ENCODE measurements at regions not wholly inside any gene's neighbourhood (a gene's known extent, or its start where the extent isn't known, plus 50 kb on each side); places are given as distances from the start of the nearest gene placed in this dataset.

GRCh38 chr2:240244543-240244942 lies 104.1 kb upstream of the OTOS start:
- no peak overlapping the region for H3K27ac ChIP-seq (ENCODE audit: low read length)
- TF ChIP-seq, protein P1, sequence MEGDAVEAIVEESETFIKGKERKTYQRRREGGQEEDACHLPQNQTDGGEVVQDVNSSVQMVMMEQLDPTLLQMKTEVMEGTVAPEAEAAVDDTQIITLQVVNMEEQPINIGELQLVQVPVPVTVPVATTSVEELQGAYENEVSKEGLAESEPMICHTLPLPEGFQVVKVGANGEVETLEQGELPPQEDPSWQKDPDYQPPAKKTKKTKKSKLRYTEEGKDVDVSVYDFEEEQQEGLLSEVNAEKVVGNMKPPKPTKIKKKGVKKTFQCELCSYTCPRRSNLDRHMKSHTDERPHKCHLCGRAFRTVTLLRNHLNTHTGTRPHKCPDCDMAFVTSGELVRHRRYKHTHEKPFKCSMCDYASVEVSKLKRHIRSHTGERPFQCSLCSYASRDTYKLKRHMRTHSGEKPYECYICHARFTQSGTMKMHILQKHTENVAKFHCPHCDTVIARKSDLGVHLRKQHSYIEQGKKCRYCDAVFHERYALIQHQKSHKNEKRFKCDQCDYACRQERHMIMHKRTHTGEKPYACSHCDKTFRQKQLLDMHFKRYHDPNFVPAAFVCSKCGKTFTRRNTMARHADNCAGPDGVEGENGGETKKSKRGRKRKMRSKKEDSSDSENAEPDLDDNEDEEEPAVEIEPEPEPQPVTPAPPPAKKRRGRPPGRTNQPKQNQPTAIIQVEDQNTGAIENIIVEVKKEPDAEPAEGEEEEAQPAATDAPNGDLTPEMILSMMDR (IDR thresholded peaks at IDR 0.05): no peak
- no peaks in the 10 kb centered on the region for H3K9me3 Mint-ChIP-seq
- no peak for DNase-seq
- H3K27me3 Mint-ChIP-seq (ENCODE audit: low read depth in 2 of 2): peaks cover 9 to 10% of the 10 kb centered on the region in 2 donors
- no peak for ATAC-seq
- no peaks in the 10 kb centered on the region for H3K36me3 ChIP-seq (ENCODE audit: control insufficient read depth, insufficient read depth, low read length)
- no peaks in the 10 kb centered on the region for H3K36me3 Mint-ChIP-seq
- H3K4me1 Mint-ChIP-seq: no peaks in the 10 kb centered on the region
- H3K4me1 ChIP-seq (ENCODE audit: control insufficient read depth, insufficient read depth, low read length): no peaks in the 10 kb centered on the region
- H3K4me3 ChIP-seq (ENCODE audit: low read length): no peak overlapping the region
- no peak overlapping the region for H3K4me3 Mint-ChIP-seq
- peaks cover 2% of the 10 kb centered on the region for H3K27me3 ChIP-seq (ENCODE audit: control insufficient read depth, insufficient read depth, low read length)
- WGBS (ENCODE audit: insufficient coverage): 80% methylated on average over 15 of the region's 15 CpGs
- no peaks in the 10 kb centered on the region for H3K9me3 ChIP-seq (ENCODE audit: control insufficient read depth, insufficient read depth, low read length)
- H3K27ac Mint-ChIP-seq: no peak overlapping the region
- intact Hi-C loops (cut with micrococcal nuclease): no loop called here

DNA sequence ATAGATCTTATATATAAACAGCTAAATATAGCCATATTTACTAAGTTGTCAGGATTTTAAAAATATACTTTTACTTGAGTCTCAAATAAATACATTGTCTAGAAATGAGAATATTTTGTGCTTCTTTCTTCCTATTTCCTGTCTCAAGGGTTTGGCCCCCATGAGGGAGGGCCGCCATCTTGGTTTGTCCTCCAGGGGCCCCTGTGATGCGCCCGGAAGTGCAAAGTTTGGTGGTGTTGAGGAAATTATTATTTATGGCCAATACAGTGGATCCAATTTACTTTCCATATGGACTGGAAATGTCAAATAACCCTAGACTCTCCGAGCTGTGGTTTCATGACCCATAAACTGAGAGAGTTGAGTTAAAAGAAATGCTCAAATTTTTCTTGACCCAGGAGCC lies 104.7 kb upstream of the OTOS start:
- no peak overlapping the region for H3K27ac Mint-ChIP-seq
- H3K4me3 Mint-ChIP-seq: no peak overlapping the region
- no peak overlapping the region for H3K4me3 ChIP-seq (ENCODE audit: low read length)
- H3K4me1 Mint-ChIP-seq: no peaks in the 10 kb centered on the region
- DNase-seq (no peak), ATAC-seq (no peak)
- H3K36me3 Mint-ChIP-seq: no peaks in the 10 kb centered on the region
- H3K9me3 ChIP-seq (ENCODE audit: control insufficient read depth, insufficient read depth, low read length): no peaks in the 10 kb centered on the region
- H3K36me3 ChIP-seq (ENCODE audit: control insufficient read depth, insufficient read depth, low read length): no peaks in the 10 kb centered on the region
- no peaks in the 10 kb centered on the region for H3K4me1 ChIP-seq (ENCODE audit: control insufficient read depth, insufficient read depth, low read length)
- peaks cover 2% of the 10 kb centered on the region for H3K27me3 ChIP-seq (ENCODE audit: control insufficient read depth, insufficient read depth, low read length)
- intact Hi-C loops (cut with micrococcal nuclease): no loop called here
- TF ChIP-seq, protein P1 (IDR thresholded peaks at IDR 0.05): no peak
- WGBS (ENCODE audit: insufficient coverage): 100% methylated on average over 4 of the region's 4 CpGs
- no peak overlapping the region for H3K27ac ChIP-seq (ENCODE audit: low read length)
- H3K27me3 Mint-ChIP-seq (ENCODE audit: low read depth in 2 of 2): peaks cover 9 to 10% of the 10 kb centered on the region in 2 donors
- no peaks in the 10 kb centered on the region for H3K9me3 Mint-ChIP-seq

GRCh38 chr2:240245706-240246105 lies 105.2 kb upstream of the OTOS start:
- Mint-ChIP-seq H3K4me1 (no peaks in the 10 kb centered on the region), H3K27me3 (ENCODE audit: low read depth in 2 of 2) (peaks cover 6 to 10% of the 10 kb centered on the region in 2 donors), H3K27ac (no peak overlapping the region), H3K9me3 (no peaks in the 10 kb centered on the region), H3K4me3 (no peak overlapping the region), H3K36me3 (no peaks in the 10 kb centered on the region)
- H3K27me3 ChIP-seq (ENCODE audit: control insufficient read depth, insufficient read depth, low read length): peaks cover 2% of the 10 kb centered on the region
- TF ChIP-seq, protein P1 (IDR thresholded peaks at IDR 0.05): no peak
- no peak for DNase-seq
- ATAC-seq: no peak
- H3K36me3 ChIP-seq (ENCODE audit: control insufficient read depth, insufficient read depth, low read length): no peaks in the 10 kb centered on the region
- H3K4me3 ChIP-seq (ENCODE audit: low read length): no peak overlapping the region
- no peaks in the 10 kb centered on the region for H3K4me1 ChIP-seq (ENCODE audit: control insufficient read depth, insufficient read depth, low read length)
- H3K9me3 ChIP-seq (ENCODE audit: control insufficient read depth, insufficient read depth, low read length): no peaks in the 10 kb centered on the region
- no peak overlapping the region for H3K27ac ChIP-seq (ENCODE audit: low read length)
- 94% methylated on average over 23 of the region's 23 CpGs for WGBS (ENCODE audit: insufficient coverage)
- intact Hi-C loops (cut with micrococcal nuclease): no loop called here

DNA sequence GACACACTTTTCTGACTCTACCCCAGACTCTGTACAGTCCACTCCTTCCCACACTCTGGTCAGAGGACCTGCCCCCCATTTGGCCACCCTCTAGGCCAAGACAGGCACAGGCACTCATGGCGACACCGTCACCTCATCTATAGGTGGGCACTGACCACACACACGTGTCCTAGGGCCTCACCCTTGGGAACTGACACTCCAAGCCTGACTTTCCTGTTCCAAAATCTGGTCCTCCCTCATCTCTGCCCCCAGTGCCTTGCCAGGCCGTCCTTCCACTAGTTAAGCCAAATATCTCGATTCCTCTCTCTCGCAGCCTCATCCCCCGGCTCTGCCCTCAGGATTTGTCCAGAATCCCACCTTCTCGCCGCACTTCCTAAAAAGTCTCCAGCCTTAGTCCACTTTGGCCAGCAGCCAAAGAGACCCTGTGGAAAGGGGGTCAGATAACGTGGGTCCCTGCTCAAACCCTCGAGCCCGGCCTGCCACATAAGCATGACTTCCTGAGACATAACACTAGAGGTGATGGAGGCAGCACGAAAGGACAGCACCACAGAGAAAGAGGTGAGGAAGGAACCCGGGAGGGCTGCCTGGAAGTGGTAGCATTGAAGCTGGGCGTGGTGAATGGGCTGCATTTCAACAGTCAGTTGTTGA lies 105.8 kb upstream of the OTOS start:
- TF ChIP-seq, protein P1 (IDR thresholded peaks at IDR 0.05): no peak
- no peaks in the 10 kb centered on the region for H3K9me3 Mint-ChIP-seq
- Histone ChIP-seq H3K36me3 (ENCODE audit: control insufficient read depth, insufficient read depth, low read length) (no peaks in the 10 kb centered on the region), H3K27me3 (ENCODE audit: control insufficient read depth, insufficient read depth, low read length) (peaks cover 2% of the 10 kb centered on the region), H3K4me1 (ENCODE audit: control insufficient read depth, insufficient read depth, low read length) (peaks cover 4% of the 10 kb centered on the region), H3K4me3 (ENCODE audit: low read length) (no peak overlapping the region), H3K27ac (ENCODE audit: low read length) (no peak overlapping the region), H3K9me3 (ENCODE audit: control insufficient read depth, insufficient read depth, low read length) (no peaks in the 10 kb centered on the region)
- intact Hi-C loops (cut with micrococcal nuclease): no loop called here
- H3K27ac Mint-ChIP-seq: no peak overlapping the region
- DNase-seq (no peak), ATAC-seq (peak in 1 of 3 donors; percentile 33)
- no peaks in the 10 kb centered on the region for H3K4me1 Mint-ChIP-seq
- no peak overlapping the region for H3K4me3 Mint-ChIP-seq
- H3K27me3 Mint-ChIP-seq (ENCODE audit: low read depth in 2 of 2): peaks cover 6 to 10% of the 10 kb centered on the region in 2 donors
- H3K36me3 Mint-ChIP-seq: no peaks in the 10 kb centered on the region
- WGBS (ENCODE audit: insufficient coverage): 89% methylated on average over 15 of the region's 15 CpGs
